ENCODE measurements at regions not wholly inside any gene's neighbourhood (a gene's known extent, or its start where the extent isn't known, plus 50 kb on each side); places are given as distances from the start of the nearest gene placed in this dataset.
A peak's percentile ranks its signal among the peaks of the same experiment; 100 is the strongest.
"Not testable (repeated sequence)": the region's sequence is repeated elsewhere in the genome, so short reads cannot be mapped to it uniquely, and the experiment has no call there.

- no peak for DNase-seq
Observed at GRCh38 chr3:525415-525814, 328.9 kb downstream of the CHL1 start.

- DNase-seq = no peak
Observed at GRCh38 chr3:535566-536416, 339.2 kb downstream of the CHL1 start.

- no peak for DNase-seq
Observed at GRCh38 chr3:536417-536813, 339.9 kb downstream of the CHL1 start.

- DNase-seq = no peak
Observed at GRCh38 chr3:541062-541801, 344.7 kb downstream of the CHL1 start.

GRCh38 chr3:542021-542420 is 345.5 kb downstream of the CHL1 start:
- DNase-seq = no peak

GRCh38 chr3:549636-550035 is 353.1 kb downstream of the CHL1 start:
- no peak for DNase-seq

GRCh38 chr3:550471-550870 is 353.9 kb downstream of the CHL1 start:
- DNase-seq = no peak

GRCh38 chr3:557972-558371 is 361.4 kb downstream of the CHL1 start:
- no peak for DNase-seq

GRCh38 chr3:567488-568185 is 371.1 kb downstream of the CHL1 start:
- DNase-seq = no peak

- DNase-seq = not testable (repeated sequence)
Observed at GRCh38 chr3:579529-579928, 383.0 kb downstream of the CHL1 start.

GRCh38 chr3:589066-589465 is 392.5 kb downstream of the CHL1 start:
- not testable (repeated sequence) for DNase-seq

- DNase-seq = not testable (repeated sequence)
Observed at GRCh38 chr3:597304-597703, 400.7 kb downstream of the CHL1 start.

GRCh38 chr3:597746-598145 is 401.2 kb downstream of the CHL1 start:
- DNase-seq = not testable (repeated sequence)

GRCh38 chr3:607480-607879 is 410.9 kb downstream of the CHL1 start:
- DNase-seq = not testable (repeated sequence)

GRCh38 chr3:621714-622113 is 425.2 kb downstream of the CHL1 start:
- DNase-seq = no peak

- no peak for DNase-seq
Observed at GRCh38 chr3:622314-622713, 425.8 kb downstream of the CHL1 start.

GRCh38 chr3:623914-624545 is 427.5 kb downstream of the CHL1 start:
- no peak for DNase-seq

GRCh38 chr3:632571-633170 is 436.1 kb downstream of the CHL1 start:
- peak; percentile 15 for DNase-seq

GRCh38 chr3:634511-634910 is 437.9 kb downstream of the CHL1 start:
- no peak for DNase-seq

- no peak for DNase-seq
Observed at GRCh38 chr3:635393-635792, 438.8 kb downstream of the CHL1 start.

- no peak for DNase-seq
Observed at GRCh38 chr3:643376-643775, 446.8 kb downstream of the CHL1 start.

GRCh38 chr3:655824-656223 is 437.0 kb upstream of the CNTN6 start:
- DNase-seq = no peak

GRCh38 chr3:661356-661755 is 431.5 kb upstream of the CNTN6 start:
- DNase-seq = no peak

All from KG1 (cell line).